Astrocyte (in vitro differentiated cells and primary cell): ENCODE measurements at regions not wholly inside any gene's neighbourhood (a gene's known extent, or its start where the extent isn't known, plus 50 kb on each side); places are given as distances from the start of the nearest gene placed in this dataset.
"Not testable (repeated sequence)": the region's sequence is repeated elsewhere in the genome, so short reads cannot be mapped to it uniquely, and the experiment has no call there.

Experiments used
- DNase-seq: peaks from one replicate; pipeline ENCODE4 v3.0.0-alpha.2; 2010; ENCODE audit warnings: low read depth
- FAIRE-seq: peaks from 2 replicates; lab custom pipeline; 2011; peaks lifted over from hg19 to GRCh38; lab: Jason Lieb, UNC
- H2AFZ ChIP-seq: 2 replicates; pipeline ENCODE4 v1.6.0; 2012; ENCODE audit warnings: low read depth, low read length, inconsistent platforms
- H3K27ac ChIP-seq: 2 replicates; pipeline ENCODE4 v1.5.1; 2011; ENCODE audit warnings: low read depth, low read length, inconsistent platforms
- H3K27me3 ChIP-seq: 2 replicates; pipeline ENCODE4 v1.6.0; 2011; ENCODE audit warnings: low read length, inconsistent platforms; ENCODE audit not compliant: insufficient read depth
- H3K36me3 ChIP-seq: 2 replicates; pipeline ENCODE4 v1.5.1; 2011; ENCODE audit warnings: low read length, inconsistent platforms; ENCODE audit not compliant: insufficient read depth
- H3K4me1 ChIP-seq: 2 replicates; pipeline ENCODE4 v1.5.1; 2011; ENCODE audit warnings: low read length, inconsistent platforms; ENCODE audit not compliant: insufficient read depth
- H3K4me2 ChIP-seq: 2 replicates; pipeline ENCODE4 v1.6.0; 2012; ENCODE audit warnings: low read length, inconsistent platforms
- H3K4me3 ChIP-seq: 2 replicates; pipeline ENCODE4 v1.5.1; 2011; ENCODE audit warnings: low read depth, mild to moderate bottlenecking, low read length, inconsistent platforms; ENCODE audit not compliant: insufficient read depth
- H3K79me2 ChIP-seq: 2 replicates; pipeline ENCODE4 v1.6.0; 2012; ENCODE audit warnings: mild to moderate bottlenecking, low read length, inconsistent platforms; ENCODE audit not compliant: insufficient read depth
- H3K9ac ChIP-seq: 2 replicates; pipeline ENCODE4 v1.6.0; 2012; ENCODE audit warnings: mild to moderate bottlenecking, low read length, inconsistent platforms
- H3K9me3 ChIP-seq: 2 replicates; pipeline ENCODE4 v1.5.1; 2012; ENCODE audit warnings: low read depth, mild to moderate bottlenecking, low read length, inconsistent platforms; ENCODE audit not compliant: insufficient read depth
- H4K20me1 ChIP-seq: 2 replicates; pipeline ENCODE4 v1.6.0; 2012; ENCODE audit warnings: low read length, inconsistent platforms; ENCODE audit not compliant: insufficient read depth
- H3K27ac Mint-ChIP-seq: one replicate; pipeline ENCODE4 v1.8.0; 2021; ENCODE audit warnings: mild to moderate bottlenecking, mixed read lengths; ENCODE audit not compliant: unreplicated experiment
- H3K27me3 Mint-ChIP-seq: one replicate; pipeline ENCODE4 v1.8.0; 2021; ENCODE audit warnings: low read depth, mixed read lengths; ENCODE audit not compliant: unreplicated experiment
- H3K36me3 Mint-ChIP-seq: one replicate; pipeline ENCODE4 v1.8.0; 2021; ENCODE audit warnings: low read depth, mixed read lengths; ENCODE audit not compliant: unreplicated experiment
- H3K4me1 Mint-ChIP-seq: one replicate; pipeline ENCODE4 v1.8.0; 2021; ENCODE audit warnings: low read depth, mixed read lengths; ENCODE audit not compliant: unreplicated experiment
- H3K4me3 Mint-ChIP-seq: one replicate; pipeline ENCODE4 v1.8.0; 2021; ENCODE audit warnings: mild to moderate bottlenecking, moderate library complexity, mixed read lengths; ENCODE audit not compliant: unreplicated experiment
- H3K9me3 Mint-ChIP-seq: one replicate; pipeline ENCODE4 v1.8.0; 2021; ENCODE audit warnings: mild to moderate bottlenecking, mixed read lengths; ENCODE audit not compliant: unreplicated experiment
- EZH2 ChIP-seq: IDR thresholded peaks from 2 replicates; pipeline ENCODE4 v1.6.1; 2012; ENCODE audit warnings: mild to moderate bottlenecking, low read length, inconsistent platforms; ENCODE audit not compliant: insufficient read depth
- TF ChIP-seq, protein P1 (sequence below): IDR thresholded peaks from 2 replicates; pipeline ENCODE4 v1.5.1; 2011; ENCODE audit warnings: low read depth, mild to moderate bottlenecking, inconsistent platforms, low read length, moderate library complexity; ENCODE audit not compliant: insufficient read depth

GRCh38 chr3:178343433-178344038 lies 192.7 kb upstream of the KCNMB2 start:
- no peaks in the 10 kb centered on the region for H3K27me3 ChIP-seq
- H3K36me3 Mint-ChIP-seq: no peaks in the 10 kb centered on the region
- no peaks in the 10 kb centered on the region for H3K4me1 ChIP-seq
- H3K27ac Mint-ChIP-seq: no peak overlapping the region
- no peak overlapping the region for H3K4me3 Mint-ChIP-seq
- H3K27ac ChIP-seq: no peak overlapping the region
- peaks cover 7% of the 10 kb centered on the region for H3K4me1 Mint-ChIP-seq
- H4K20me1 ChIP-seq: no peaks in the 10 kb centered on the region
- H3K9ac ChIP-seq: no peak overlapping the region
- DNase-seq (no peak), FAIRE-seq (no peak)
- H3K4me2 ChIP-seq: no peak overlapping the region
- no peaks in the 10 kb centered on the region for H3K27me3 Mint-ChIP-seq
- H3K4me3 ChIP-seq: no peak overlapping the region
- no peaks in the 10 kb centered on the region for H3K36me3 ChIP-seq
- H2AFZ ChIP-seq: no peak overlapping the region
- H3K79me2 ChIP-seq: no peaks in the 10 kb centered on the region
- H3K9me3 ChIP-seq: no peaks in the 10 kb centered on the region
- H3K9me3 Mint-ChIP-seq: no peaks in the 10 kb centered on the region
- TF ChIP-seq, protein P1, sequence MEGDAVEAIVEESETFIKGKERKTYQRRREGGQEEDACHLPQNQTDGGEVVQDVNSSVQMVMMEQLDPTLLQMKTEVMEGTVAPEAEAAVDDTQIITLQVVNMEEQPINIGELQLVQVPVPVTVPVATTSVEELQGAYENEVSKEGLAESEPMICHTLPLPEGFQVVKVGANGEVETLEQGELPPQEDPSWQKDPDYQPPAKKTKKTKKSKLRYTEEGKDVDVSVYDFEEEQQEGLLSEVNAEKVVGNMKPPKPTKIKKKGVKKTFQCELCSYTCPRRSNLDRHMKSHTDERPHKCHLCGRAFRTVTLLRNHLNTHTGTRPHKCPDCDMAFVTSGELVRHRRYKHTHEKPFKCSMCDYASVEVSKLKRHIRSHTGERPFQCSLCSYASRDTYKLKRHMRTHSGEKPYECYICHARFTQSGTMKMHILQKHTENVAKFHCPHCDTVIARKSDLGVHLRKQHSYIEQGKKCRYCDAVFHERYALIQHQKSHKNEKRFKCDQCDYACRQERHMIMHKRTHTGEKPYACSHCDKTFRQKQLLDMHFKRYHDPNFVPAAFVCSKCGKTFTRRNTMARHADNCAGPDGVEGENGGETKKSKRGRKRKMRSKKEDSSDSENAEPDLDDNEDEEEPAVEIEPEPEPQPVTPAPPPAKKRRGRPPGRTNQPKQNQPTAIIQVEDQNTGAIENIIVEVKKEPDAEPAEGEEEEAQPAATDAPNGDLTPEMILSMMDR: no peak
- no peak for TF ChIP-seq EZH2

GRCh38 chr3:178345944-178346343 lies 190.3 kb upstream of the KCNMB2 start:
- H2AFZ ChIP-seq: no peak overlapping the region
- Mint-ChIP-seq H3K27me3 (no peaks in the 10 kb centered on the region), H3K9me3 (no peaks in the 10 kb centered on the region), H3K27ac (no peak overlapping the region), H3K36me3 (no peaks in the 10 kb centered on the region), H3K4me1 (peaks cover 8% of the 10 kb centered on the region), H3K4me3 (no peak overlapping the region)
- FAIRE-seq (no peak), DNase-seq (no peak)
- H3K9ac ChIP-seq: no peak overlapping the region
- H3K4me2 ChIP-seq: no peak overlapping the region
- H3K4me1 ChIP-seq: no peaks in the 10 kb centered on the region
- no peaks in the 10 kb centered on the region for H3K27me3 ChIP-seq
- no peaks in the 10 kb centered on the region for H3K9me3 ChIP-seq
- TF ChIP-seq EZH2: no peak
- H3K4me3 ChIP-seq: no peak overlapping the region
- no peaks in the 10 kb centered on the region for H3K36me3 ChIP-seq
- H3K79me2 ChIP-seq: no peaks in the 10 kb centered on the region
- H3K27ac ChIP-seq: no peak overlapping the region
- H4K20me1 ChIP-seq: no peaks in the 10 kb centered on the region

DNA sequence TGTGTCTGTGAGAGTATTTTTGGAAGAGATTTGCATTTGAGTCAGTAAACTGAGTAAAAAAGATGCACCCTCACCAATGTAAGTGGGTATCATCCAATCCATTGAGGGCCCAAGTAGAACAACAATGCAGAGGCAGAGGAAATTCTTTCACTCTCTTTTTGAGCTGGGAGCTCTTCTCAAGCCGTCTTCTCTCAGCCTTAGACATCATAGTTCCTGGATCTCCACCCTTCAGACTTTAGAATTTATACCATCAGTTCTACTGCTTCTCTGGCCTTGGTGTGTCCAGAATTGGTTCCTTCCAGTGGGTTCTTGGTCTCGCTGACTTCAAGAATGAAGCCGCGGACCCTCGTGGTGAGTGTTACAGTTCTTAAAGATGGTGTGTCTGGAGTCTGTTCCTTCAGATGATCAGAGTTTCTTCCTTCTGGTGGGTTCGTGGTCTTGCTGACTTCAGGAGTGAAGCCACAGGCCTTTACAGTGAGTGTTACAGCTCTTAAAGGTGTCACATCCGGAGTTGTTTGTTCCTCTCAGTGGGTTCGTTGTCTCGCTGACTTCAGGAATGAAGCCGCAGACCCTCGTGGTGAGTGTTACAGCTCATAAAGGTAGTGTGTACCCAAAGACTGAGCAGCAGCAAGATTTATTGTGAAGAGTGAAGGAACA lies 187.5 kb upstream of the KCNMB2 start:
- DNase-seq, H3K9ac ChIP-seq, H3K27me3 Mint-ChIP-seq, H3K27ac Mint-ChIP-seq, H3K36me3 ChIP-seq, H3K9me3 ChIP-seq, H2AFZ ChIP-seq, H3K27me3 ChIP-seq, H3K9me3 Mint-ChIP-seq, H3K79me2 ChIP-seq, H3K4me3 ChIP-seq, FAIRE-seq, H3K36me3 Mint-ChIP-seq, H3K27ac ChIP-seq, H3K4me3 Mint-ChIP-seq, H3K4me2 ChIP-seq, H4K20me1 ChIP-seq: not testable (repeated sequence)
- peaks cover 10% of the 10 kb centered on the region for H3K4me1 ChIP-seq
- H3K4me1 Mint-ChIP-seq: peaks cover 15% of the 10 kb centered on the region

GRCh38 chr3:178349218-178349596 lies 187.0 kb upstream of the KCNMB2 start:
- H3K27ac ChIP-seq, H3K36me3 Mint-ChIP-seq, H3K4me3 ChIP-seq, H3K9ac ChIP-seq, H3K79me2 ChIP-seq, H2AFZ ChIP-seq, DNase-seq, H3K9me3 ChIP-seq, H3K27ac Mint-ChIP-seq, FAIRE-seq, H3K4me2 ChIP-seq, H3K4me3 Mint-ChIP-seq, H3K36me3 ChIP-seq, H3K9me3 Mint-ChIP-seq, H4K20me1 ChIP-seq, H3K27me3 Mint-ChIP-seq, H3K27me3 ChIP-seq: not testable (repeated sequence)
- peaks cover 15% of the 10 kb centered on the region for H3K4me1 Mint-ChIP-seq
- peaks cover 10% of the 10 kb centered on the region for H3K4me1 ChIP-seq
